ENCODE measurements at regions not wholly inside any gene's neighbourhood (a gene's known extent, or its start where the extent isn't known, plus 50 kb on each side); places are given as distances from the start of the nearest gene placed in this dataset.

DNA sequence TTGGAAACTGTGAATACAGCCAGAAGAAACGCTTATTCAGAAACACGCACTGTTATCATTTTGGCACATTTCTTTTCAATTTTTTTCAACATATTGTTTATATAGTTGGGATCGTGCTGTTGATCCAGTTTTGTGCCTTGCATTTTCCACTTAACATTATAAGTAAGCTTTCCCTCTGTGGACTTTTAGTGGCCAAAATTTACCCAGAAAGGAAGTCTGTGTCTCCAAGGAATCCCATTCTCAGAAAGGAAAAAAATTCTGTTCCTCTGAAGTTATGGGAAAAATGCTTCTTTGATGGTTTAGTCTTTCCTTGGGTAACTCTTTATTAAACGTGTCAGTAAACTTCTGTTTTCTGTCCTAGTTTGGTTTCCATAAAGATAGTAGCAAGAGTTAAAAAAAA is 280.0 kb downstream of the REEP3 start:
- no peak overlapping the region for H3K9ac ChIP-seq (ENCODE audit: low read length)

DNA sequence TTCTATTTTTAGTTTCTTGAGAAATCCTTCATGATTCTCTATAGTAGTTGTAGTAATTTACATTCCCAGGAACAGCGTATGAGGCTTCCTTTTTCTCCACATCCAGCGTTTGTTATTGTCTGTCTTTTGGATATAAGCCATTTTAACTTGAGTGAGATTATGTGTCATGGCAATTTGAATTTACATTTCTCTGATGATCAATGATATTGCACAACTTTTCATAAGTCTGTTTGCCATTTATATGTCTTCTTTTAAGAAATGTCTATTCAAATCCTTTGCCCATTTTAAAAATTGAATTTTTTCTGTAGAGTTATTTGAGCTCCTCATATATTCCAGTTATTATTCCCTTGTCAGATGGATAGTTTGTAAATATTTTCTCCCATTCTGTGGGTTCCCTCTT is 285.1 kb downstream of the REEP3 start:
- Histone ChIP-seq H3K4me3 (ENCODE audit: low read length) (no peak overlapping the region), H3K27ac (ENCODE audit: low read length) (no peak overlapping the region), H3K9me3 (ENCODE audit: insufficient read depth, low read length) (no peaks in the 10 kb centered on the region), H4K20me1 (ENCODE audit: insufficient read depth, low read length) (no peaks in the 10 kb centered on the region), H3K36me3 (replicated peaks; ENCODE audit: low read depth, low read length) (no peaks in the 10 kb centered on the region), H3K4me1 (ENCODE audit: low read length) (no peaks in the 10 kb centered on the region), H2AFZ (ENCODE audit: low read depth, low read length) (no peak overlapping the region), H3K9ac (ENCODE audit: low read length) (no peak overlapping the region), H3K4me2 (ENCODE audit: low read length) (no peak overlapping the region), H3K27me3 (ENCODE audit: low read depth, low read length) (no peaks in the 10 kb centered on the region), H3K79me2 (ENCODE audit: low read length) (no peaks in the 10 kb centered on the region)
- TF ChIP-seq, protein P1, sequence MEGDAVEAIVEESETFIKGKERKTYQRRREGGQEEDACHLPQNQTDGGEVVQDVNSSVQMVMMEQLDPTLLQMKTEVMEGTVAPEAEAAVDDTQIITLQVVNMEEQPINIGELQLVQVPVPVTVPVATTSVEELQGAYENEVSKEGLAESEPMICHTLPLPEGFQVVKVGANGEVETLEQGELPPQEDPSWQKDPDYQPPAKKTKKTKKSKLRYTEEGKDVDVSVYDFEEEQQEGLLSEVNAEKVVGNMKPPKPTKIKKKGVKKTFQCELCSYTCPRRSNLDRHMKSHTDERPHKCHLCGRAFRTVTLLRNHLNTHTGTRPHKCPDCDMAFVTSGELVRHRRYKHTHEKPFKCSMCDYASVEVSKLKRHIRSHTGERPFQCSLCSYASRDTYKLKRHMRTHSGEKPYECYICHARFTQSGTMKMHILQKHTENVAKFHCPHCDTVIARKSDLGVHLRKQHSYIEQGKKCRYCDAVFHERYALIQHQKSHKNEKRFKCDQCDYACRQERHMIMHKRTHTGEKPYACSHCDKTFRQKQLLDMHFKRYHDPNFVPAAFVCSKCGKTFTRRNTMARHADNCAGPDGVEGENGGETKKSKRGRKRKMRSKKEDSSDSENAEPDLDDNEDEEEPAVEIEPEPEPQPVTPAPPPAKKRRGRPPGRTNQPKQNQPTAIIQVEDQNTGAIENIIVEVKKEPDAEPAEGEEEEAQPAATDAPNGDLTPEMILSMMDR (IDR thresholded peaks at IDR 0.05; ENCODE audit: low read depth, low read length), result no peak

More for the DNA sequence above, 280.0 kb downstream of the REEP3 start:
- H3K36me3 ChIP-seq (replicated peaks; ENCODE audit: low read depth, low read length), result no peaks in the 10 kb centered on the region
- no peak overlapping the region for H3K4me2 ChIP-seq (ENCODE audit: low read length)
- no peak overlapping the region for H3K4me3 ChIP-seq (ENCODE audit: low read length)
- H2AFZ ChIP-seq (ENCODE audit: low read depth, low read length), result no peak overlapping the region
- no peaks in the 10 kb centered on the region for H3K4me1 ChIP-seq (ENCODE audit: low read length)
- TF ChIP-seq, protein P1 (IDR thresholded peaks at IDR 0.05; ENCODE audit: low read depth, low read length), result no peak
- no peak for TF ChIP-seq EZH2phosphoT487 (IDR thresholded peaks at IDR 0.05; ENCODE audit: low read depth)
- H3K27ac ChIP-seq (ENCODE audit: low read length), result no peak overlapping the region
- H3K27me3 ChIP-seq (ENCODE audit: low read depth, low read length), result peaks cover 4% of the 10 kb centered on the region; the same call in 1 of the 2 replicates
- H3K79me2 ChIP-seq (ENCODE audit: low read length), result no peaks in the 10 kb centered on the region
- no peaks in the 10 kb centered on the region for H4K20me1 ChIP-seq (ENCODE audit: insufficient read depth, low read length)
- no peaks in the 10 kb centered on the region for H3K9me3 ChIP-seq (ENCODE audit: insufficient read depth, low read length)

DNA sequence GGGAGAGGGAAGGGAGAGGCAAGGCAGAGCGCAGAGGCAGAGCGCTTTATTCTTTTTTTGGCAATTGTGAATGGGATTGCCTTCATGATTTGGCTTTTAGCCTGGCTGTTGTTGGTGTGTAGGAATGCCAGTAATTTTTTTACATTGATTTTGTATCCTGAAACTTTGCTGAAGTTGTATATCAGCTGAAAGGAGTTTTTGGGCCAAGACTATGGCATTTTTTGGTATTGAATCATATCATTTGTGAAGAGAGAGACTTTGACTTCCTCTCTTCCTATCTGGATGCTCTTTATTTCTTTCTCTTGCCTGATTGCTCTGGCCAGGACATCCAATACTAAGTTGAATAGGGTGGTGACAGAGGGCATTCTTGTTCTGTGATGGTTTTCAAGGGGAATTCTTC is 291.3 kb downstream of the REEP3 start:
- Histone ChIP-seq H3K4me1 (ENCODE audit: low read length) (no peaks in the 10 kb centered on the region), H3K9me3 (ENCODE audit: insufficient read depth, low read length) (no peaks in the 10 kb centered on the region), H3K36me3 (replicated peaks; ENCODE audit: low read depth, low read length) (no peaks in the 10 kb centered on the region), H3K9ac (ENCODE audit: low read length) (no peak overlapping the region), H3K79me2 (ENCODE audit: low read length) (no peaks in the 10 kb centered on the region), H3K4me2 (ENCODE audit: low read length) (no peak overlapping the region), H2AFZ (ENCODE audit: low read depth, low read length) (no peak overlapping the region), H4K20me1 (ENCODE audit: insufficient read depth, low read length) (no peaks in the 10 kb centered on the region), H3K4me3 (ENCODE audit: low read length) (no peak overlapping the region), H3K27me3 (ENCODE audit: low read depth, low read length) (no peaks in the 10 kb centered on the region), H3K27ac (ENCODE audit: low read length) (no peak overlapping the region)
- no peak for TF ChIP-seq EZH2phosphoT487 (IDR thresholded peaks at IDR 0.05; ENCODE audit: low read depth)
- TF ChIP-seq, protein P1 (IDR thresholded peaks at IDR 0.05; ENCODE audit: low read depth, low read length), result no peak

DNA sequence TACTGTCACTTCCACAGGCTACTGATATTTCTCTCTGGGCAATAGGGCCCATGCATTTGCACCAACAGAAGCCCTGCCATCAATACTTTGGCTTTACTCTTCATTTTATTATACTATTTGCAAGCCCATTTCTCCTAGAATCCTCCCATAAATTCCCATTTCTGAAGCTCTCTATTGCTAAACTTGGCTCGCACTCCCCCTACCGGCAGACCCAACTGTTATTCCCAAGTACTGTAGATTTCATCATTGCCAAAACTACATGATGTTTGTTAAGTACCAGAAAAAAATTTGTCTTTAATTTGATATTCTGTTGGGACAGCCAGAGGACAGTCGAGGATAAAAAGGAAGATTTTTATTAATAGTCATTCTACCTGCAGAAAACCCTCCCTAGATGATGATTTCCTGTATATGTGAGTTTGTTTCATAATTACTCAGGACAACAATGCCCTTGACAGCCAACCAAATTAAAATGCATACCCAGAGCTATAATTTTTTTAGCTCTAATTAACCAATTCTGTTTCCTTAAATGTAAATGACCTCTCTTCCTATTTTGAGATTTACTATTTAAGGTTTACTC is 298.6 kb downstream of the REEP3 start:
- Histone ChIP-seq H3K9me3 (ENCODE audit: insufficient read depth, low read length) (no peaks in the 10 kb centered on the region), H3K4me3 (ENCODE audit: low read length) (no peak overlapping the region), H3K79me2 (ENCODE audit: low read length) (no peaks in the 10 kb centered on the region), H3K36me3 (replicated peaks; ENCODE audit: low read depth, low read length) (no peaks in the 10 kb centered on the region), H3K27me3 (ENCODE audit: low read depth, low read length) (no peaks in the 10 kb centered on the region), H3K27ac (ENCODE audit: low read length) (no peak overlapping the region), H3K4me1 (ENCODE audit: low read length) (no peaks in the 10 kb centered on the region), H3K9ac (ENCODE audit: low read length) (no peak overlapping the region), H4K20me1 (ENCODE audit: insufficient read depth, low read length) (no peaks in the 10 kb centered on the region), H3K4me2 (ENCODE audit: low read length) (no peak overlapping the region), H2AFZ (ENCODE audit: low read depth, low read length) (no peak overlapping the region)
- TF ChIP-seq EZH2phosphoT487 (IDR thresholded peaks at IDR 0.05; ENCODE audit: low read depth), result no peak
- TF ChIP-seq, protein P1 (IDR thresholded peaks at IDR 0.05; ENCODE audit: low read depth, low read length), result no peak
